CD4-positive, alpha-beta T cell treated with Interleukin-12 subunit alpha and Interleukin-12 subunit beta, for 1 hour (primary cell): ENCODE measurements at regions not wholly inside any gene's neighbourhood (a gene's known extent, or its start where the extent isn't known, plus 50 kb on each side); places are given as distances from the start of the nearest gene placed in this dataset.
A peak's percentile ranks its signal among the peaks of the same experiment; 100 is the strongest.

ENCODE experiments used
- DNase-seq: peaks from one replicate; pipeline ENCODE4 v3.0.0-alpha.2; 2020

GRCh38 chr1:185645162-185645640, 89.0 kb upstream of the HMCN1 start:
- DNase-seq: no peak

GRCh38 chr1:185644531-185644930, 89.7 kb upstream of the HMCN1 start:
- DNase-seq: no peak

- DNase-seq: no peak
Measured at GRCh38 chr1:185636848-185637247, 97.3 kb upstream of the HMCN1 start.

- no peak for DNase-seq
Measured at GRCh38 chr1:185634704-185635103, 99.5 kb upstream of the HMCN1 start.

GRCh38 chr1:185632659-185633423, 101.3 kb upstream of the HMCN1 start:
- DNase-seq: no peak

- DNase-seq: no peak
Measured at GRCh38 chr1:185631843-185632242, 102.3 kb upstream of the HMCN1 start.

- DNase-seq: no peak
Measured at GRCh38 chr1:185627761-185628501, 106.3 kb upstream of the HMCN1 start.

GRCh38 chr1:185627171-185627570, 107.0 kb upstream of the HMCN1 start:
- no peak for DNase-seq

GRCh38 chr1:185626344-185626743, 107.8 kb upstream of the HMCN1 start:
- DNase-seq: no peak

GRCh38 chr1:185610954-185611353, 123.2 kb upstream of the HMCN1 start:
- DNase-seq: no peak

- no peak for DNase-seq
Measured at GRCh38 chr1:185608177-185608576, 126.0 kb upstream of the HMCN1 start.

GRCh38 chr1:185603158-185603557, 131.0 kb upstream of the HMCN1 start:
- DNase-seq: no peak

GRCh38 chr1:185601189-185601588, 133.0 kb upstream of the HMCN1 start:
- no peak for DNase-seq

GRCh38 chr1:185600641-185601040, 133.6 kb upstream of the HMCN1 start:
- no peak for DNase-seq

- DNase-seq: no peak
Measured at GRCh38 chr1:185598332-185598731, 135.9 kb upstream of the HMCN1 start.

- peak; percentile 77 for DNase-seq
Measured at GRCh38 chr1:185595835-185596667, 138.1 kb upstream of the HMCN1 start.

GRCh38 chr1:185594786-185595410, 139.3 kb upstream of the HMCN1 start:
- no peak for DNase-seq

- no peak for DNase-seq
Measured at GRCh38 chr1:185593271-185593670, 140.9 kb upstream of the HMCN1 start.

- no peak for DNase-seq
Measured at GRCh38 chr1:185585770-185586169, 148.4 kb upstream of the HMCN1 start.

GRCh38 chr1:185581961-185582725, 152.0 kb upstream of the HMCN1 start:
- DNase-seq: no peak

GRCh38 chr1:185581020-185581419, 153.2 kb upstream of the HMCN1 start:
- no peak for DNase-seq

- DNase-seq: no peak
Measured at GRCh38 chr1:185578293-185578692, 155.9 kb upstream of the HMCN1 start.
